Upper lobe of right lung (tissue), 1 donor: ENCODE measurements at regions not wholly inside any gene's neighbourhood (a gene's known extent, or its start where the extent isn't known, plus 50 kb on each side); places are given as distances from the start of the nearest gene placed in this dataset.

Experiments used
- ATAC-seq: fragments of 200-7000 bp; cut with Tn5 transposase; one replicate; pipeline ENCODE4 v1.9.1; 2020; ENCODE audit warnings: mild to moderate bottlenecking, moderate library complexity
- DNase-seq: peaks from one replicate; pipeline ENCODE4 v3.0.0-alpha.2; 2020
- H3K27ac ChIP-seq: fragments of 200-600 bp; one replicate; pipeline ENCODE4 v1.8.0; 2022
- H3K27me3 ChIP-seq: fragments of 200-600 bp; one replicate; pipeline ENCODE4 v1.8.0; 2022; ENCODE audit warnings: mild to moderate bottlenecking
- H3K36me3 ChIP-seq: fragments of 200-600 bp; one replicate; pipeline ENCODE4 v1.8.0; 2022
- H3K4me1 ChIP-seq: fragments of 200-600 bp; one replicate; pipeline ENCODE4 v1.8.0; 2022
- H3K4me3 ChIP-seq: fragments of 200-600 bp; one replicate; pipeline ENCODE4 v1.8.0; 2022; ENCODE audit warnings: mild to moderate bottlenecking
- H3K9me3 ChIP-seq: fragments of 200-600 bp; one replicate; pipeline ENCODE4 v1.8.0; 2022
- CTCF ChIP-seq: fragments of 200-600 bp; IDR thresholded peaks from one replicate; pipeline ENCODE4 v1.8.0; 2022; ENCODE audit warnings: antibody characterized with exemption
- intact Hi-C: fragments of 100-400 bp; cut with DNase I; formaldehyde crosslinking; loops from one replicate; pipeline ENCODE4 v1.11.0; 2022
- donor health status: DM: no; HTN: yes; CAD: no; lungs with severe emphysema.

- no peak for TF ChIP-seq CTCF
- ATAC-seq (no peak), DNase-seq (no peak)
- H3K4me3 ChIP-seq = no peak overlapping the region
- H3K36me3 ChIP-seq = no peaks in the 10 kb centered on the region
- no peak overlapping the region for H3K27ac ChIP-seq
- no peaks in the 10 kb centered on the region for H3K9me3 ChIP-seq
- H3K4me1 ChIP-seq = no peaks in the 10 kb centered on the region
- intact Hi-C loops = no loop called here
- H3K27me3 ChIP-seq = no peaks in the 10 kb centered on the region
These were observed 146.7 kb upstream of the KLF12 start for GRCh38 chr13:74280795-74281490.

- no peak for ATAC-seq
- H3K4me1 ChIP-seq = no peaks in the 10 kb centered on the region
- intact Hi-C loops = no loop called here
These were observed 146.0 kb upstream of the KLF12 start for GRCh38 chr13:74280093-74280794.

GRCh38 chr13:74278901-74279300 lies 144.7 kb upstream of the KLF12 start:
- Histone ChIP-seq H3K4me3 (no peak overlapping the region), H3K27me3 (no peaks in the 10 kb centered on the region), H3K36me3 (no peaks in the 10 kb centered on the region), H3K9me3 (no peaks in the 10 kb centered on the region), H3K4me1 (no peaks in the 10 kb centered on the region), H3K27ac (no peak overlapping the region)
- no peak for ATAC-seq
- TF ChIP-seq CTCF = no peak
- DNase-seq = no peak
- intact Hi-C loops = no loop called here

More at GRCh38 chr13:74280093-74280794, 146.0 kb upstream of the KLF12 start:
- H3K27ac ChIP-seq = no peak overlapping the region
- no peak for DNase-seq
- no peak for TF ChIP-seq CTCF
- no peak overlapping the region for H3K4me3 ChIP-seq
- no peaks in the 10 kb centered on the region for H3K27me3 ChIP-seq
- H3K36me3 ChIP-seq = no peaks in the 10 kb centered on the region
- H3K9me3 ChIP-seq = no peaks in the 10 kb centered on the region

- no peaks in the 10 kb centered on the region for H3K4me1 ChIP-seq
- no peaks in the 10 kb centered on the region for H3K36me3 ChIP-seq
- H3K9me3 ChIP-seq = no peaks in the 10 kb centered on the region
- intact Hi-C loops = no loop called here
- no peak overlapping the region for H3K4me3 ChIP-seq
- DNase-seq (no peak), ATAC-seq (no peak)
- no peak for TF ChIP-seq CTCF
- no peaks in the 10 kb centered on the region for H3K27me3 ChIP-seq
- no peak overlapping the region for H3K27ac ChIP-seq
These were observed 140.7 kb upstream of the KLF12 start for GRCh38 chr13:74274916-74275315.

GRCh38 chr13:74273581-74273980 lies 139.4 kb upstream of the KLF12 start:
- Histone ChIP-seq H3K4me3 (no peak overlapping the region), H3K36me3 (no peaks in the 10 kb centered on the region), H3K27ac (no peak overlapping the region), H3K9me3 (no peaks in the 10 kb centered on the region), H3K27me3 (no peaks in the 10 kb centered on the region), H3K4me1 (no peaks in the 10 kb centered on the region)
- ATAC-seq (no peak), DNase-seq (no peak)
- TF ChIP-seq CTCF = no peak
- intact Hi-C loops = no loop called here
